ENCODE measurements at regions not wholly inside any gene's neighbourhood (a gene's known extent, or its start where the extent isn't known, plus 50 kb on each side); places are given as distances from the start of the nearest gene placed in this dataset.

DNA sequence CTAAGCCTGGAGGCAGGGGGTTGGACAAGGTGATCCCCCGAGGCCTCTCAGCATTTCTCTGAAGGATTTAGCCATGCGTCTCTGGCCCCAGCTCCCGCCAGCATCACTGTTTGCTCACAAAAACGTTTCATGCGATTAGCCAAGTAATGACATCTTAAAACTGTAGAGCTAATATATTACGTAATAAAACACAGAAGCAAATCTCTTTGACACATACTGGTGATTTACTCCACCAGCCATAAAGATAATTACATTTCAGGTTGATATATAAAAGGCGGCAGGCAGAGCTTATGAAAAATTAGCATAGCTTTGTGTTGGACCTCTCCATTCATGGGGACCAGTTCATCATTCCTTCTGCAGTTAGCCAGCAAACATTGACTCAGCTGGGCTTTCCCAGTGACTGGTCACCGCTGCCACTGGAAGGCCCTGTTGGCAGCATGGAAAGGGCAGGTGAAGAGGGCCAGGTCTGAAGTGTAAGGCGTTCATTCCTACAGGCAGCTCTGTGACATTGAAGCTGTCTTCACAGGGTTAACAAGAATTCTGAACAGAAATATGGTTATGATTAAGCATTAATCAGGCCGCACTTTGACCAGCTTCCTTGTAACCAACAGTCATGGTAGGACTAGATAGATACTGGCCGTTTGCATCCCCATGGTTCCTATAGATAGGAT, 150.3 kb downstream of the NECTIN1 start:
- Histone ChIP-seq H3K27ac (ENCODE audit: low read depth in 1 of 2, low read length in 2 of 2) (no peak overlapping the region), H3K4me3 (replicated peaks in 1 of 3; ENCODE audit: low read depth in 2 of 3, low read length in 3 of 3) (no peak overlapping the region), H4K20me1 (ENCODE audit: insufficient read depth, low read length) (no peaks in the 10 kb centered on the region), H3K36me3 (replicated peaks in 1 of 2; ENCODE audit: control insufficient read depth in 1 of 2, insufficient read depth in 2 of 2, low read length in 2 of 2) (no peaks in the 10 kb centered on the region), H3K79me2 (ENCODE audit: insufficient read depth, low read length) (no peaks in the 10 kb centered on the region), H3K27me3 (ENCODE audit: control insufficient read depth in 2 of 2, insufficient read depth in 2 of 2, low read length in 2 of 2) (no peaks in the 10 kb centered on the region), H3K4me2 (replicated peaks; ENCODE audit: extremely low read depth, low read length, poor library complexity, severe bottlenecking) (no peak overlapping the region), H2AFZ (ENCODE audit: insufficient read depth, low read depth, low read length, poor library complexity, severe bottlenecking) (no peak overlapping the region), H3K9ac (ENCODE audit: insufficient read depth, low read length, poor library complexity, severe bottlenecking) (no peak overlapping the region), H3K4me1 (ENCODE audit: control insufficient read depth in 1 of 2, insufficient read depth in 2 of 2, low read length in 2 of 2) (peaks cover 41 to 51% of the 10 kb centered on the region in 2 donors), H3K9me3 (replicated peaks in 1 of 2; ENCODE audit: control insufficient read depth in 1 of 2, insufficient read depth in 1 of 2, low read length in 2 of 2) (peaks cover 0 to 3% of the 10 kb centered on the region in 2 donors)
- 70% methylated on average over 5 of the region's 11 CpGs for WGBS (ENCODE audit: insufficient coverage)
- no peak for DNase-seq
- peaks cover 0 to 4% (median 0%) of the 10 kb centered on the region in 3 donors for H3K27me3 Mint-ChIP-seq (ENCODE audit: low read depth in 3 of 3)
- H3K4me1 Mint-ChIP-seq: peaks cover 44% of the 10 kb centered on the region
- intact Hi-C loops (cut with micrococcal nuclease): no loop called here
- TF ChIP-seq, protein P1, sequence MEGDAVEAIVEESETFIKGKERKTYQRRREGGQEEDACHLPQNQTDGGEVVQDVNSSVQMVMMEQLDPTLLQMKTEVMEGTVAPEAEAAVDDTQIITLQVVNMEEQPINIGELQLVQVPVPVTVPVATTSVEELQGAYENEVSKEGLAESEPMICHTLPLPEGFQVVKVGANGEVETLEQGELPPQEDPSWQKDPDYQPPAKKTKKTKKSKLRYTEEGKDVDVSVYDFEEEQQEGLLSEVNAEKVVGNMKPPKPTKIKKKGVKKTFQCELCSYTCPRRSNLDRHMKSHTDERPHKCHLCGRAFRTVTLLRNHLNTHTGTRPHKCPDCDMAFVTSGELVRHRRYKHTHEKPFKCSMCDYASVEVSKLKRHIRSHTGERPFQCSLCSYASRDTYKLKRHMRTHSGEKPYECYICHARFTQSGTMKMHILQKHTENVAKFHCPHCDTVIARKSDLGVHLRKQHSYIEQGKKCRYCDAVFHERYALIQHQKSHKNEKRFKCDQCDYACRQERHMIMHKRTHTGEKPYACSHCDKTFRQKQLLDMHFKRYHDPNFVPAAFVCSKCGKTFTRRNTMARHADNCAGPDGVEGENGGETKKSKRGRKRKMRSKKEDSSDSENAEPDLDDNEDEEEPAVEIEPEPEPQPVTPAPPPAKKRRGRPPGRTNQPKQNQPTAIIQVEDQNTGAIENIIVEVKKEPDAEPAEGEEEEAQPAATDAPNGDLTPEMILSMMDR (IDR thresholded peaks at IDR 0.05): no peak
- peaks cover 3 to 11% (median 6%) of the 10 kb centered on the region in 7 donors for H3K9me3 Mint-ChIP-seq
- H3K27ac Mint-ChIP-seq: peak overlapping the region in 2 of 7 donors; percentile 20 to 35
- peaks cover 0 to 3% of the 10 kb centered on the region in 2 donors for H3K36me3 Mint-ChIP-seq
- no peak overlapping the region for H3K4me3 Mint-ChIP-seq

DNA sequence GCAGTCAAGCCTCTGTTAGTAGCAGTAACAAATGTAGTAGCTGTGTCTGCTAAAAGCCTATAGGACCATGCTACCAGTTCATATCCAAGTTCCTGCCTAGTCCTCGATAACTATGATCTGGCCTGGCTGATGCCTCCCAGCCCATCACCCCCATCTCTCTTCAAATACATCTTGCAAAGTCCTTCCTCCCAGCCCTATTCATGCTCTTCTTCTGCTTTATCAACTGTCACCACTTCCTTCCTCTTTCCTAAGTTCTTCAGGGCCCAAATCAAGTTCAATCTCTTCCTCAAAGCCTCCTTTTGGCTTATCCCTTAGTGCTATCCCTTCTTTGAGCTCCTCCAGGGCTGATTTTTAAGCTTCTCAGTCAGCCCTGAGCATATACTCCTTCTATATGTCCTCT, 150.9 kb upstream of the THY1 start:
- H3K27ac Mint-ChIP-seq: peak overlapping the region; percentile 52 to 83 (median 76)
- 0% methylated on average over 1 of the region's 1 CpG for WGBS (ENCODE audit: insufficient coverage)
- TF ChIP-seq, protein P1 (IDR thresholded peaks at IDR 0.05): no peak

More for the DNA sequence above, 150.9 kb upstream of the THY1 start:
- Histone ChIP-seq H4K20me1 (ENCODE audit: insufficient read depth, low read length) (no peaks in the 10 kb centered on the region), H3K79me2 (ENCODE audit: insufficient read depth, low read length) (no peaks in the 10 kb centered on the region), H3K27ac (ENCODE audit: low read depth in 1 of 2, low read length in 2 of 2) (peak overlapping the region; percentile 30 to 58), H3K36me3 (replicated peaks in 1 of 2; ENCODE audit: control insufficient read depth in 1 of 2, insufficient read depth in 2 of 2, low read length in 2 of 2) (no peaks in the 10 kb centered on the region), H3K4me2 (replicated peaks; ENCODE audit: extremely low read depth, low read length, poor library complexity, severe bottlenecking) (peak overlapping the region; percentile 67), H3K4me1 (ENCODE audit: control insufficient read depth in 1 of 2, insufficient read depth in 2 of 2, low read length in 2 of 2) (peaks cover 49 to 59% of the 10 kb centered on the region in 2 donors), H2AFZ (ENCODE audit: insufficient read depth, low read depth, low read length, poor library complexity, severe bottlenecking) (no peak overlapping the region), H3K27me3 (ENCODE audit: control insufficient read depth in 2 of 2, insufficient read depth in 2 of 2, low read length in 2 of 2) (no peaks in the 10 kb centered on the region), H3K4me3 (replicated peaks in 1 of 3; ENCODE audit: low read depth in 2 of 3, low read length in 3 of 3) (peak overlapping the region in 1 of 3 experiments; percentile 22), H3K9ac (ENCODE audit: insufficient read depth, low read length, poor library complexity, severe bottlenecking) (no peak overlapping the region), H3K9me3 (replicated peaks in 1 of 2; ENCODE audit: control insufficient read depth in 1 of 2, insufficient read depth in 1 of 2, low read length in 2 of 2) (no peaks in the 10 kb centered on the region)
- peaks cover 0 to 3% of the 10 kb centered on the region in 2 donors for H3K36me3 Mint-ChIP-seq
- no peaks in the 10 kb centered on the region for H3K9me3 Mint-ChIP-seq
- H3K4me3 Mint-ChIP-seq: peak overlapping the region; percentile 39 to 61
- peaks cover 57% of the 10 kb centered on the region for H3K4me1 Mint-ChIP-seq
- no peaks in the 10 kb centered on the region for H3K27me3 Mint-ChIP-seq (ENCODE audit: low read depth in 3 of 3)
- intact Hi-C loops (cut with micrococcal nuclease): loop anchor here in 1 of 2 donors (5.0 kb wide), 1 partner anchor 37 kb away; no protein-coding TSS in a partner anchor
- peak; percentile 71 to 80 (median 77) for DNase-seq
